GM13976 (cell line): ENCODE measurements at regions not wholly inside any gene's neighbourhood (a gene's known extent, or its start where the extent isn't known, plus 50 kb on each side); places are given as distances from the start of the nearest gene placed in this dataset.

Experiments used
- DNase-seq: peaks from one replicate; pipeline ENCODE4 v3.0.0; 2012; ENCODE audit warnings: low spot score
- CTCF ChIP-seq: IDR thresholded peaks from 2 replicates; pipeline ENCODE4 v1.5.1; 2012; ENCODE audit warnings: borderline replicate concordance, mild to moderate bottlenecking; ENCODE audit not compliant: insufficient read depth; ENCODE audit errors: extremely low read depth, missing control alignments, control extremely low read depth
- in situ Hi-C: fragments of 300-500 bp; cut with MboI; formaldehyde crosslinking; loops from one replicate; pipeline ENCODE4 v1.12.0; 2022; ENCODE audit warnings: low sequenced_read_pairs, mixed read lengths, inconsistent platforms; ENCODE audit not compliant: unreplicated experiment

DNA sequence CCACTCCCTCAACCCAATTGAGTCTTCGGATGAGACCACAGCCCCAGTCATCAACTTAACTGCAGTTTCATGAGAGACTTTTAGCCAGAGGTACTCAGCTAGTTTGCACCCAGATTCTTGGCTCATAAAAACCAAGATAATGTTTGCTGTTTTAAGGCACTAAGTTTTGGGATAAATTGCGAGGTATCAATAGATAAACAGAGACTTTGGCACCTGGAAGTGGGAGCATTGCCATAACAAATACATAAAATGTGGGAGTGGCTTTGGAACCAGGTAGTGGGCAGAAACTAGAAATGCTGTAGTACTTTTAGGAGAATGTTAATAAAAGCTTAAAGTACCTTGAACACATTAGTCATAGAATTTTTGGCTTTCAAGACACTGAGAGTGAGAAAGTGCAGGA lies 439.8 kb downstream of the SH3GL2 start:
- in situ Hi-C loops: no loop called here
- DNase-seq: no peak
- no peak for TF ChIP-seq CTCF

DNA sequence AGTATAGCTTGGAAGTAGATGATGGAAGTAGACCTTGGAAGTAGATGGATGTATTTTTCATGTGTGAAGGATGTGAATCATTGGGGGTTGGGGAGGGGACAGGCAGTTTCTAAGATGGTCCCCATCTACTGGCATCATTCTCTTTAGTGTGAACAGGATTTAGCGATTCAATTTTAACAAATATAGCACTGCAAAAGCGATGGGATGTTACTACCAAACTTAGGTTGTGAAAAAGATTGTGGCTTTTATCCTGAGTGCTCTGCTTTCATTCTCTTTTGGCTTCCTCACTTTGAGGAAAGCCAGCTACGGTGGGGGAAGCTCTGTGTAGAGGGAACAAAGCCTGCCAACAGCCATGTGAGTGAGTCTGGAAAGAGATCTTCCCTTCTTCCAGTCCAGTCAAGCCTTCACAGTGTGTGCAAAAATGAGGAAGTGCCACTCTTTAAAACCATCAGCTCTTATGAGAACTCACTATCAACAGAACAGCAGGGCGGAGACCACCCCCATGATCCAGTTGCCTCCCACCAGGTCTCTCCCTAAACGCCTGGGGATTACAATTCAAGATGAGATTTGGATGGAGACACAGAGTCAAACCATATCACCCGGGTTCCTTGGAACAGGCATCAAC lies 441.4 kb downstream of the SH3GL2 start:
- TF ChIP-seq CTCF: no peak
- in situ Hi-C loops: no loop called here
- DNase-seq: no peak

DNA sequence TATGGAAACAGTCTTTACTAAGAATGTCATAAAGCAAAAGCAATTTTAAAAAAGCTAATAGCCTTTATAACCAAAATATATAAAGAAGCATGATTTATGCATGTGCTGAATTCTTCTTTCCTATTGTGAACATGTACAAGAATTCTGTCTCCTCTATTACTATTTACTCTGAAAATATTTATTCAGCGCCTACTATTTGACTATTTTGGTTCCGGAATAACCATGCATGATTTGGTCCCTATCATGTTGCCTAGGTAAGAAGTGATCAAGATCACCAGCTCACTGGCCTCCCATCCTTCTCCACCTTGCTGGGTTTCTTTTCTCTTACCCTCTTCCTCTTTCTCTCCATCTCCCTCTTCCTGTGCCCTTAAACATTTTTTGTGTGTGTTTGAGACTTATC lies 443.8 kb downstream of the SH3GL2 start:
- in situ Hi-C loops: no loop called here
- TF ChIP-seq CTCF: no peak

DNA sequence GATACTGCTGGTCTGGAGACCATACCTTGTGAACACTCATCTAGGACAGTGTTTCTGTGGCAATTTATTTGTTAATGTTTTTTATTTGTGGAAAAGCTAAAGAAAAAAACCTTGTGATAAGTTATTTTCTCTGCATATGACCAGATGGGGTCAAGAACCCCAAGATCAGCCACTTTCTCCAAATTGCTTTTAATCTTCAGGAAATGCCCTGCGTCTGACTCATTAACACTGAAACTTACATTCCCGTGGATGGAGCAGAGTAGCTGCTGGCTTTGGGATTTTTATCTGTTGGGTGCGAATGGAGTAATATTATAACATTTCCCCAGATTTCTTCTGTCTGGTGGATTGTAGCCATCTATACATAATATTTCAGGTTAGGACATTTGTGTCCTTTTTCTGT lies 444.5 kb downstream of the SH3GL2 start:
- in situ Hi-C loops: no loop called here
- DNase-seq: no peak
- TF ChIP-seq CTCF: no peak

More for the DNA sequence above, 443.8 kb downstream of the SH3GL2 start:
- no peak for DNase-seq

- TF ChIP-seq CTCF: no peak
- in situ Hi-C loops: no loop called here
- no peak for DNase-seq
These were observed 441.3 kb upstream of the ADAMTSL1 start for GRCh38 chr9:18032636-18033035.

DNA sequence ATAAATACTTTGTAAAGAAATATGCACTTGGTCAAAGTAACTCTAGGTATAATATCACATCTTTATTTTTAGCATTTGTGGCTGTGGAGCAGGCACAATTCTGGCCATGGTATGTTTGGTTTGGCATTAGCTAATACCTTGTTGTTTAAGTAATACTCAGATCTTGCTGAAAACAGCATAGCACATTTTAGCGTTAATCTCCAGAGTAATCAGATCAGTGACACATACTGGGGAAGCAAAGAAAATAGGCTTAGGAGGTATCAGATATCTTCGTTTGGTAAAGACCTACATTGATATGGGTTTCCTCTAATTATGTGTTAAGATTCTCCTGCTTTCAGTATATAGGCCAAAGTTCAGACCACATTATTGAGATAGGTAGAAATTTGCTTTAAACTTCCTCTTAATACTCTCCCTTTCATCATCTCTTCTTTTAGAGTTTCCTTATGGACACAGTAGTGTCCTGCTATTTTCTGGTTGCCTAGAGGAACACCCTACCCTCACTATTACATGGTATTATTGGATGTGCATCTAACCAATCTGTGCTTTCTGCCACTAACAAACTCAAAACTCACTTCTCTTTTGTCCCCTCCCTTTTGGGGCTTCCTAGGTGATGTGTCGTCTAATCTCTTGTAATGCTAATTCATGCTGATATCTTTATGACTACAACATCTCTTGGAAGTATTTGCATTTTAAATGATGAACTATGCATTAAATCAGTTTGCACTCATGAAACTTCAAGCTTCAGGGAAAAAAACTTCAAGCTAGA lies 437.3 kb upstream of the ADAMTSL1 start:
- no peak for DNase-seq
- in situ Hi-C loops: no loop called here

More for the DNA sequence above, 437.3 kb upstream of the ADAMTSL1 start:
- no peak for TF ChIP-seq CTCF
